HFFc6 (cell line): ENCODE measurements at regions not wholly inside any gene's neighbourhood (a gene's known extent, or its start where the extent isn't known, plus 50 kb on each side); places are given as distances from the start of the nearest gene placed in this dataset.
A peak's percentile ranks its signal among the peaks of the same experiment; 100 is the strongest.

Source experiments
- DNase-seq: peaks from one replicate; pipeline ENCODE4 v3.0.0-alpha.2; 2018
- H3K27ac Mint-ChIP-seq: 2 replicates; pipeline ENCODE4 v1.8.0; 2020; ENCODE audit warnings: mild to moderate bottlenecking, mixed read lengths
- H3K27me3 Mint-ChIP-seq: 2 replicates; pipeline ENCODE4 v1.8.0; 2021; ENCODE audit warnings: mild to moderate bottlenecking, moderate library complexity, mixed read lengths; ENCODE audit not compliant: insufficient read depth
- H3K36me3 Mint-ChIP-seq: 2 replicates; pipeline ENCODE4 v1.8.0; 2021; ENCODE audit warnings: low read depth, mixed read lengths
- H3K4me1 Mint-ChIP-seq: 2 replicates; pipeline ENCODE4 v1.8.0; 2020; ENCODE audit warnings: low read depth, mixed read lengths
- H3K4me3 Mint-ChIP-seq: 2 replicates; pipeline ENCODE4 v1.8.0; 2020; ENCODE audit warnings: mild to moderate bottlenecking, moderate library complexity, mixed read lengths
- H3K9me3 Mint-ChIP-seq: 2 replicates; pipeline ENCODE4 v1.8.0; 2020; ENCODE audit warnings: mild to moderate bottlenecking, mixed read lengths
- TF ChIP-seq, protein P1 (sequence below): fragments of 200-600 bp; sonication (generic); IDR thresholded peaks from 2 replicates; pipeline ENCODE4 v1.5.0; 2021; ENCODE audit warnings: antibody characterized with exemption, mild to moderate bottlenecking

DNA sequence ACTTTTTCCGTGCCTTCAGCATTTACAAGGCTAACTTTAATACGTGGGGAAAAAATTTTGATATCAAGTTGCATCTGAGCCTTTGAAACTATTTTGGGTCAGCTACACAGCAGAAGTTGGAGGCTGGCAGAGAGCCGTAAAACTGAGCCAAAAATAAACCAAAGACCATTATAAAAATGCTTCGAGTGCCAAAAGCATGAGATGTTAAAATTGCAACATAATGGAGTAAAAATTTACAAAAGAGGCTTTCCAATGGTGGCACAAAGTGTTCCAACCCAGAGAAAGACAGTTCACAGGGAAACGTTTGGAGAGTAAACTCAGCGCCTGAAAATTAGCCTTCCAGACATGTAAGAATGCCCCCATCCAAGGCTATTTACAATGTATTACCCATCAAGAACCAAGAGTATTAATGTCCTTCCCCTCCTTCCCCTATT, 190.3 kb downstream of the TLE1 start:
- TF ChIP-seq, protein P1, sequence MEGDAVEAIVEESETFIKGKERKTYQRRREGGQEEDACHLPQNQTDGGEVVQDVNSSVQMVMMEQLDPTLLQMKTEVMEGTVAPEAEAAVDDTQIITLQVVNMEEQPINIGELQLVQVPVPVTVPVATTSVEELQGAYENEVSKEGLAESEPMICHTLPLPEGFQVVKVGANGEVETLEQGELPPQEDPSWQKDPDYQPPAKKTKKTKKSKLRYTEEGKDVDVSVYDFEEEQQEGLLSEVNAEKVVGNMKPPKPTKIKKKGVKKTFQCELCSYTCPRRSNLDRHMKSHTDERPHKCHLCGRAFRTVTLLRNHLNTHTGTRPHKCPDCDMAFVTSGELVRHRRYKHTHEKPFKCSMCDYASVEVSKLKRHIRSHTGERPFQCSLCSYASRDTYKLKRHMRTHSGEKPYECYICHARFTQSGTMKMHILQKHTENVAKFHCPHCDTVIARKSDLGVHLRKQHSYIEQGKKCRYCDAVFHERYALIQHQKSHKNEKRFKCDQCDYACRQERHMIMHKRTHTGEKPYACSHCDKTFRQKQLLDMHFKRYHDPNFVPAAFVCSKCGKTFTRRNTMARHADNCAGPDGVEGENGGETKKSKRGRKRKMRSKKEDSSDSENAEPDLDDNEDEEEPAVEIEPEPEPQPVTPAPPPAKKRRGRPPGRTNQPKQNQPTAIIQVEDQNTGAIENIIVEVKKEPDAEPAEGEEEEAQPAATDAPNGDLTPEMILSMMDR = no peak
- Mint-ChIP-seq H3K27me3 (peaks cover 24% of the 10 kb centered on the region), H3K9me3 (no peaks in the 10 kb centered on the region), H3K4me3 (peak overlapping the region; percentile 56), H3K4me1 (peaks cover 27% of the 10 kb centered on the region), H3K27ac (peak overlapping the region; percentile 67; the same call in 1 of the 2 replicates), H3K36me3 (peaks cover 5% of the 10 kb centered on the region; the same call in 1 of the 2 replicates)
- DNase-seq = peak; percentile 68

DNA sequence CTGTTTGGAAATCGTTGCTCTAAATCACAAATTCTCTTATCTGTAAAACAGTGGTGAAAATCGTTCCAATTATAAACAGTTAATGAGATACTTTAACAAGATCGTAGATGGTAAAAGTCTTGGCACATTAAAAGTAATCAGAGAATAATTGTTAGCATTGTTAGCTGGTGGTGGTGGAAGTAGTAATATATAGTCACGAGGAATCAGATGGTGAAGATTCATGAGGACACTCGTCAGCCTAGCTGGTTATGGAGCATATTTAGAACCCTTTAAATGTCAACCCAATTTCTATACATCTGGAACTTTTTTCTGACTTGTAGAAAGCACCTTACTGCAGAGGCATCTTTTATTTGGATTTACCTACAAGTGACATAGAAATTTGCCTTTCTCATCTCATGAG, 190.8 kb downstream of the TLE1 start:
- Mint-ChIP-seq H3K27ac (no peak overlapping the region), H3K4me1 (peaks cover 32% of the 10 kb centered on the region), H3K36me3 (peaks cover 5% of the 10 kb centered on the region; the same call in 1 of the 2 replicates), H3K4me3 (peak overlapping the region; percentile 56; the same call in 1 of the 2 replicates), H3K9me3 (no peaks in the 10 kb centered on the region), H3K27me3 (peaks cover 24% of the 10 kb centered on the region)
- TF ChIP-seq, protein P1 = no peak
- DNase-seq = no peak

DNA sequence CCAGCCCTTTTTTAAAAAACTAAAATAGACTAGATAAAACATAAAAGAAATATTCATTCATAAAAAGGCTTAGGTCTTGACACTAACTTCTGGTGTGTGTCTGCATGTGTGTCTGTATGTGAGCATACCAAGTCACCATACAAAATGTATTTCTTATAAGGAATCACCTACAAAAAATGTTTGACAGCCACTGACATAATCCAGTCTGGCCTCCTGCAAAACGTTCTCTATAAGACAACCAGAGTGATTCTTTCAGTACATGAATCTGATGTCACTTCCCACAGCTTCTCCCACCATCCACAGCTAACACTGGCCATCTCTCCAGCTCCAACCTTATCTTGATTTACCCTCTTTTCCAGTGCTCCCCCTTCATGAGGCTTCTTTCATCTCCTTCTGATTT, 192.3 kb downstream of the TLE1 start:
- TF ChIP-seq, protein P1 = no peak
- Mint-ChIP-seq H3K36me3 (peaks cover 5% of the 10 kb centered on the region; the same call in 1 of the 2 replicates), H3K4me1 (peaks cover 46% of the 10 kb centered on the region), H3K9me3 (no peaks in the 10 kb centered on the region), H3K4me3 (no peak overlapping the region), H3K27me3 (peaks cover 24% of the 10 kb centered on the region), H3K27ac (no peak overlapping the region)
- DNase-seq = no peak

DNA sequence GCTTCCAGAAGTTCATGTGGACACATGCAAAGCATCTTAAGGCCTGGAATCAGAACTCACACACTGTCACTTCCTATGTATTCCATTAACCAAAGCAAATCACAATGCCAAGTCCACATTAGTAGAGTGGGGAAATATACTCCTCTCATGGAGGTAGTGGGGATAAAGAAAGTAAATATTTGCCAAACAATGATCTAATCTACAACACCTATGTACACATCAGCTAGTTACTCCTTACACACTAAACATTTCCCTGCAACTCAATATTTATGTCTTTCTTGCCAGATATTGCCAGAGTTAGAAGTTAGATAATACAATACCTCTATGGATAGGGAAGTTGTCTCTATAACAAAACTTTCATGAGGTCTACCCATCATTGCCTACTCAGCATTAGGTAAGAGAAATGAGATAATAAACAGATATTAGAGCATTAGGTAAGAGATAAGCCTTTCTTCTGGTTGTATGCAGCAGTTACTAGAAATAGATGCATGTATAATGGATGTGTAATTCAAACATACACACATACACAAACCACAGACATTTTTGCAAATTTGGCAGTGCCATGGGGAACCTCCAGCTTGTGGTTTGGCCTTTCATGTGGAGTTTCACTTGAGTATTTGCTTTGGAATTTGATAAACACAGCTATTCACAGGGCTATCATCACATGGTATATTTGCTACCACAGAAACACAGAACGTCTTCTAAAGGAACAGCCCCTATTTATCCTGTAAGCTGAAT, 196.5 kb downstream of the TLE1 start:
- H3K4me3 Mint-ChIP-seq = no peak overlapping the region
- H3K27ac Mint-ChIP-seq = peak overlapping the region; percentile 9; the same call in 1 of the 2 replicates
- H3K27me3 Mint-ChIP-seq = peaks cover 26% of the 10 kb centered on the region
- peak; percentile 96 for DNase-seq
- peaks cover 4% of the 10 kb centered on the region; the same call in 1 of the 2 replicates for H3K36me3 Mint-ChIP-seq
- no peaks in the 10 kb centered on the region for H3K9me3 Mint-ChIP-seq
- TF ChIP-seq, protein P1 = no peak
- peaks cover 42% of the 10 kb centered on the region for H3K4me1 Mint-ChIP-seq

DNA sequence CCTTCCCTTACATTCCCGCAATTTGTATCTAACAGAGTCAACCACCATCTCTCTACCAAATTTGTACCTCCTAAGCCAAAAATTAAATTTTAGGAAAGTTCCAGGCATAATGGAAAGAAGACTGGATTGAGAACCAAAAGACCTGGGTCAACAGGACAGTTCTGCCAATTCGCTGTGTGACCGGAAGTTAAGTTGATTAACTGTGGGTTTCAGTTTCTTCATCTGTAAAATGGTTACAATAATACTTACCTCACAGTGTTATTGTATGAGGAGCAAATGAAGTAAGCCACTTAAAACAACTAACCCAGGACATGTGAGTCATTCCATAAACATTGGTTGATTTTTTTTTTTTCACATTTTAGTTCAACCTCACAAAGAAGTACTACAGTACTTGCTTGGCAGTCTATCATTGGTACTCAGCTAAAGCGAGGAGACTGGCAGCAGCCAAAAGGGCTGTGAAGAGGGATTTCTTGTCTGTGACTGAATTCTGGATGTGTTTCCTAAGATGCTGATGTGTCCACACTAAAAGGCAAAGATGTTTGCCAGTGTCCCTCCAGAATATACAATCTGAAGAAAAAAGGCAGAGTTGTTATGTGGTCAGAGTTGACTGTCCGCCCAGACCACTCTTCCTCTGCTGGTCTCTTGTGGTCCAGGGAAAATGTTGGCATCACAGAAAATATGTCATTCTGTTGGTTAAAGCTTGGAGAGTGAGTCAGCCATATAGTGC, 198.6 kb downstream of the TLE1 start:
- H3K27ac Mint-ChIP-seq = no peak overlapping the region
- peaks cover 4% of the 10 kb centered on the region; the same call in 1 of the 2 replicates for H3K36me3 Mint-ChIP-seq
- TF ChIP-seq, protein P1 = no peak

More for the DNA sequence above, 198.6 kb downstream of the TLE1 start:
- DNase-seq = peak; percentile 24
- Mint-ChIP-seq H3K9me3 (no peaks in the 10 kb centered on the region), H3K27me3 (peaks cover 22% of the 10 kb centered on the region), H3K4me1 (peaks cover 35% of the 10 kb centered on the region), H3K4me3 (no peak overlapping the region)
